Large intestine (tissue), 3 donors: ENCODE measurements at regions not wholly inside any gene's neighbourhood (a gene's known extent, or its start where the extent isn't known, plus 50 kb on each side); places are given as distances from the start of the nearest gene placed in this dataset.

ENCODE experiments used
- DNase-seq, 2 donors: peaks; one replicate each; pipeline versions ENCODE4 v3.0.0 to v3.0.0-alpha.2; 2013
- H3K27ac ChIP-seq: one replicate; pipeline ENCODE4 v1.5.1; 2013; ENCODE audit warnings: low read length
- H3K27me3 ChIP-seq: 2 replicates; pipeline ENCODE4 v1.6.1; 2013; ENCODE audit warnings: low read length; ENCODE audit not compliant: control insufficient read depth, insufficient read depth
- H3K36me3 ChIP-seq: 2 replicates; pipeline ENCODE4 v1.6.1; 2013; ENCODE audit warnings: low read length; ENCODE audit not compliant: control insufficient read depth, insufficient read depth
- H3K4me1 ChIP-seq: one replicate; pipeline ENCODE4 v1.6.1; 2013; ENCODE audit warnings: low read length; ENCODE audit not compliant: control insufficient read depth, insufficient read depth
- H3K4me3 ChIP-seq: one replicate; pipeline ENCODE4 v1.5.1; 2013; ENCODE audit warnings: low read length
- H3K9me3 ChIP-seq: one replicate; pipeline ENCODE4 v1.6.1; 2013; ENCODE audit warnings: mild to moderate bottlenecking, low read depth, low read length, moderate library complexity; ENCODE audit not compliant: control insufficient read depth
- WGBS: methylation state at CpG from one replicate; pipeline ENCODE4 v1.1.5; 2013; ENCODE audit warnings: low lambda C conversion rate; ENCODE audit not compliant: insufficient coverage; 5-methylcytosine and 5-hydroxymethylcytosine counted together

DNA sequence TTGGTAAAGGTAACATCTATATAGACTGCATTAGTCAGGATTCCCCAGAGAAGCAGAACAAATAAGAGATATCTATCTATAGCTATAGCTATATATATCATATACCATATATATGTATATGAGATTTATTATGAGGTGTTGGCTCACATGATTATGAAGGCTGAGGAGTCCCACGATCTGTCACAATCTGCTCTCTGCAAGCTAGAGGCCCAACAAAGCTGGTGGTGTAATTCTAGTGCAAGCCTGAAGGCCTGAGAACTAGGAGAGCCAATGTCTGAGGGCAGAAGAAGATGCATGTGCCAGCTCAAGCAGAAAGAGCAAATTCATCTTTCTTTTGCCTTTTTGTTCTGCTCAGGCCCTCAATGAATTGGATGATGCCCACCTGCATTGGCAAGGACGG, 102.2 kb upstream of the PLPPR1 start:
- no peaks in the 10 kb centered on the region for H3K9me3 ChIP-seq
- no peak overlapping the region for H3K27ac ChIP-seq
- DNase-seq = no peak
- no peaks in the 10 kb centered on the region for H3K36me3 ChIP-seq
- WGBS = no CpG with 5 or more reads among the region's 2 CpGs
- H3K4me1 ChIP-seq = no peaks in the 10 kb centered on the region
- no peaks in the 10 kb centered on the region for H3K27me3 ChIP-seq
- no peak overlapping the region for H3K4me3 ChIP-seq

DNA sequence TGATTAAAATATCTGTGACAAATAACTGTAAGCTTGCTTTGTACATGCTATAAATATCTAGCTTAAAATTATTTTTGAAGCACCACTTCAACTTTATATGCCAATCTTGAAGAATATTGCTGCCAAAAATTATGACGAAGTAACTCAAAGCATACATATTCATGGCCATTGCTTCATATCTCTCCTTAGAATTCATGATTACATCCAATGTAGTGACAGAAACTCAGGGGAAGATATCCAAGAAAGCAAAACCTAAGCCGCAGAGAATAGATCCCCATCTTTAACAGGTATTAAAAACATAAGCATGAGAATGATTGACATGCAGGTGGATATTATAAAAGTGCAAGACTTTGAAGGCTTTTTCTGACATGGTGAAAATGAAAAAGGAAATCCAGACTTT, 100.8 kb upstream of the PLPPR1 start:
- Histone ChIP-seq H3K4me3 (no peak overlapping the region), H3K36me3 (no peaks in the 10 kb centered on the region), H3K27me3 (no peaks in the 10 kb centered on the region), H3K4me1 (no peaks in the 10 kb centered on the region), H3K27ac (no peak overlapping the region), H3K9me3 (no peaks in the 10 kb centered on the region)
- DNase-seq = no peak
- WGBS = 100% methylated on average over 1 of the region's 2 CpGs

DNA sequence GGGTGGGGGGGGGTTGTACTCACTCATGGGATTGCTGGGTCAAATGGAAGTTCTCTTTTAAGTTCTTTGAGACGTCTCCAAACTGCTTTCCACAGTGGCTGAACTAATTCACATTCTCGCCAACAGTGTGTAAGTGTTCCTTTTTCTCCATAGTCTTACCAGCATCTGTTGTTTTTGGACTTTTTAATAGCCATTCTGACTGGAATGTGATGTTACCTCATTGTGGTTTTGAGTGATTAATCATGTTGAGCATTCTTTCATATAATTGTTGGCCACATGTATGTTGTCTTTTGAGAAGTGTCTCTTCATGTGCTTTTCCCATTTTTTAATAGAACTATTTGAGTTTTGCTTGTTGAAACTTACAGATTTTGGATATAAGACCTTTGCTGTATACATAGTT, 94.9 kb upstream of the PLPPR1 start:
- Histone ChIP-seq H3K27me3 (no peaks in the 10 kb centered on the region), H3K4me3 (no peak overlapping the region), H3K27ac (no peak overlapping the region), H3K4me1 (no peaks in the 10 kb centered on the region), H3K36me3 (no peaks in the 10 kb centered on the region), H3K9me3 (no peaks in the 10 kb centered on the region)
- no CpG with 5 or more reads among the region's 2 CpGs for WGBS
- DNase-seq = no peak

DNA sequence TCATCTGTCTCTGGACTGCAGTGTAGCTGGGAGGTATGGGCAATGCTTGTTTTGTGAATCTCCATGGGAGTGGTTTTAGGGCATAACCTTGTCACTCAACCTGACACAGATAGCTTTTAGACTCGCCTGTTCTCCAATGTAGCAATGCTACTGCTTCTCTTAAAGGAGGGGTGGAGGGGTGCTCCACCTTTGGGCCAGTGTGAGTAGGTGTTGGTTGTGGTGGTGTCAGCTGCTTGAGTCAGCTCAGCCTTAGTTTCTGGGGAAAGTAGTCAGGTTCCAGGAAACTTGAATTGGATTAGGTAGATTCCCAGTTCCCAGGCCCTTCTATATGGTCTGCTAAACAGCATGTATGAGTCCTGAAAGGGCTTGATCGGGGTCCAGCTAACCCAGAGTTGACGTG, 91.1 kb upstream of the PLPPR1 start:
- no peak for DNase-seq
- no CpG with 5 or more reads among the region's 3 CpGs for WGBS

DNA sequence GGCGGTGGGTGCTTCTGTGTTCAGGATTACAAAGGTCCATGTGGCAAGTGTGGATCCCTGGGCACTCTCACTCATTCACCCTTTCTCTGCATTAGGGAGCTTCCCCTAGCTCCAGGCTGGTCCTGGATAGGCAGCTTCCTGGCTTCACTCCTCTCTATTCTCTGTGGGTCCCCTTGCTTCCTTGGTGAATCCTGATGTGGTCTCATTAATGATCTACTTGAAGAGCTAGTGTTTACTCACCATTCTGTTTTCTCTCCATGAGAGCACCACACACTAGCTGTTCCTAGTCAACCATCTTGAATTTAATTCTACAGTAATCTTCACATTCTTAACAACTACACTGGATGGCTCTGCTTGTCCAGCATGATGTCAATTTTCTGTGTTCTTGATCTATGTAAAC, 90.0 kb upstream of the PLPPR1 start:
- no peak overlapping the region for H3K4me3 ChIP-seq
- H3K27me3 ChIP-seq = no peaks in the 10 kb centered on the region
- no peaks in the 10 kb centered on the region for H3K4me1 ChIP-seq
- no peaks in the 10 kb centered on the region for H3K36me3 ChIP-seq
- DNase-seq = no peak
- WGBS = no CpG with 5 or more reads among the region's 1 CpG
- H3K27ac ChIP-seq = no peak overlapping the region
- no peaks in the 10 kb centered on the region for H3K9me3 ChIP-seq

More for the DNA sequence above, 91.1 kb upstream of the PLPPR1 start:
- no peaks in the 10 kb centered on the region for H3K4me1 ChIP-seq
- no peaks in the 10 kb centered on the region for H3K27me3 ChIP-seq
- no peak overlapping the region for H3K4me3 ChIP-seq
- no peak overlapping the region for H3K27ac ChIP-seq
- H3K9me3 ChIP-seq = no peaks in the 10 kb centered on the region
- no peaks in the 10 kb centered on the region for H3K36me3 ChIP-seq

DNA sequence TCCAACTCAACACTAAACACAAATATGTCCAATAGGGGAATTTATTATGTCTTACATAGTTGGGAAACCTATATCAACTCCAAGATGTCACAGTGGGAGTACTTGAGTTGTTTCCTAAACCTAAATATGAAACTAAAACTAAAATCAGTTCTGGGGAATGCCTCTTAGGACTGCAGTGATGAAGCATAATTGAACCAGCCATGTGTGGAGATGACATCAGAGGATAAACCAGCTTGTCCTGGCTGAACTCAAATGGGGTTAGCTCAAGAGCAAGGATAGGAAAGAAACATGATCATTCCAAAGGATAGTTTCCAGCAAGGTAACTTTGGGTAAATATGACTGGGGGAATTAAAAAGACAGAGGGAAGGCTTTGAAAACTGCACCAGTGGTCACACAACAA, 88.9 kb upstream of the PLPPR1 start:
- no peak for DNase-seq
- no peaks in the 10 kb centered on the region for H3K9me3 ChIP-seq
- no peak overlapping the region for H3K4me3 ChIP-seq
- no peaks in the 10 kb centered on the region for H3K4me1 ChIP-seq
- H3K36me3 ChIP-seq = no peaks in the 10 kb centered on the region
- H3K27me3 ChIP-seq = no peaks in the 10 kb centered on the region
- H3K27ac ChIP-seq = no peak overlapping the region

DNA sequence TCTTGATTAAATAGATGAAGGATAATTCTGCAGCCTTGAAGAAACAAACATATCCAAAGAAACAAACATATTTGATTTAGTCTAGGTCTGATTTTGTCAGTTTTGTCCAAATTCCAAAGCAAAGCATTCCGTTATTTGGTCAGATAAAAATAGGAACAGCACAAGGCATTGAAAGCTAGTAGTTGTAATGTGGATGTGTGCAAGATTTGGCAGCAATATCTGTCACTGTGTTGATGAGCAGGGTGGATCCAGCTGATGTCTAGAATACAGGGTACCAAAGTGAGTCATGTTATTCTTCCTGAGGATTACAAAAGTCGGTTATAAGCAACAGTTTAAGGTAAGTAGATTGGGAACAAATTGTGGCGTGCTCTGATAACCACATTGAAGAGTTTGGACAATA, 69.3 kb upstream of the PLPPR1 start:
- no peaks in the 10 kb centered on the region for H3K4me1 ChIP-seq
- no peak for DNase-seq
- no peaks in the 10 kb centered on the region for H3K9me3 ChIP-seq
- no peak overlapping the region for H3K27ac ChIP-seq
- H3K36me3 ChIP-seq = no peaks in the 10 kb centered on the region
- H3K4me3 ChIP-seq = no peak overlapping the region
- 80% methylated on average over 1 of the region's 3 CpGs for WGBS
- no peaks in the 10 kb centered on the region for H3K27me3 ChIP-seq
